Smooth muscle cell (in vitro differentiated cells): ENCODE measurements at regions not wholly inside any gene's neighbourhood (a gene's known extent, or its start where the extent isn't known, plus 50 kb on each side); places are given as distances from the start of the nearest gene placed in this dataset.

Experiments
- DNase-seq: peaks from one replicate; lab custom pipeline; 2025; ENCODE audit not compliant: unreplicated experiment; lab: John Stamatoyannopoulos, UW
- H2AFZ ChIP-seq: fragments of 200-600 bp; sonication (generic); 2 replicates; pipeline ENCODE4 v1.6.0; 2016; ENCODE audit warnings: antibody characterized with exemption, low read depth, mild to moderate bottlenecking
- H3F3A ChIP-seq: fragments of 200-600 bp; sonication (generic); 2 replicates; pipeline ENCODE4 v1.6.0; 2017; ENCODE audit warnings: antibody characterized with exemption, low read depth
- H3K27ac ChIP-seq: fragments of 200-600 bp; sonication (generic); 2 replicates; pipeline ENCODE4 v1.5.1; 2016; ENCODE audit warnings: low read depth, mild to moderate bottlenecking
- H3K27me3 ChIP-seq: fragments of 200-600 bp; sonication (generic); 2 replicates; pipeline ENCODE4 v1.6.1; 2016; ENCODE audit warnings: low read depth, mild to moderate bottlenecking
- H3K36me3 ChIP-seq: fragments of 200-600 bp; sonication (generic); 2 replicates; pipeline ENCODE4 v1.5.1; 2016; ENCODE audit warnings: low read depth
- H3K4me1 ChIP-seq: fragments of 200-600 bp; sonication (generic); 2 replicates; pipeline ENCODE4 v1.5.1; 2016; ENCODE audit warnings: low read depth
- H3K4me2 ChIP-seq: fragments of 200-600 bp; sonication (generic); 2 replicates; pipeline ENCODE4 v1.6.0; 2016; ENCODE audit warnings: mild to moderate bottlenecking
- H3K4me3 ChIP-seq: fragments of 200-600 bp; sonication (generic); 2 replicates; pipeline ENCODE4 v1.5.1; 2016; ENCODE audit warnings: mild to moderate bottlenecking
- H3K79me2 ChIP-seq: fragments of 200-600 bp; sonication (generic); 2 replicates; pipeline ENCODE4 v1.6.0; 2016; ENCODE audit warnings: low read depth, mild to moderate bottlenecking
- H3K9ac ChIP-seq: fragments of 200-600 bp; sonication (generic); 2 replicates; pipeline ENCODE4 v1.6.0; 2016; ENCODE audit warnings: low read depth
- H3K9me3 ChIP-seq: fragments of 200-600 bp; sonication (generic); replicated peaks from 2 replicates; pipeline ENCODE4 v1.5.1; 2016; ENCODE audit warnings: low read depth
- H4K20me1 ChIP-seq: fragments of 200-600 bp; sonication (generic); 2 replicates; pipeline ENCODE4 v1.6.0; 2016; ENCODE audit warnings: low read depth
- WGBS: methylation state at CpG from one replicate; pipeline ENCODE4 v1.1.7; 2016; ENCODE audit warnings: low lambda C conversion rate; 5-methylcytosine and 5-hydroxymethylcytosine counted together
- TF ChIP-seq, protein P1 (sequence below): fragments of 200-600 bp; sonication (generic); IDR thresholded peaks from 2 replicates; pipeline ENCODE4 v1.5.1; 2017; ENCODE audit warnings: borderline replicate concordance, mild to moderate bottlenecking, antibody characterized with exemption; ENCODE audit not compliant: insufficient read depth, poor library complexity, severe bottlenecking

DNA sequence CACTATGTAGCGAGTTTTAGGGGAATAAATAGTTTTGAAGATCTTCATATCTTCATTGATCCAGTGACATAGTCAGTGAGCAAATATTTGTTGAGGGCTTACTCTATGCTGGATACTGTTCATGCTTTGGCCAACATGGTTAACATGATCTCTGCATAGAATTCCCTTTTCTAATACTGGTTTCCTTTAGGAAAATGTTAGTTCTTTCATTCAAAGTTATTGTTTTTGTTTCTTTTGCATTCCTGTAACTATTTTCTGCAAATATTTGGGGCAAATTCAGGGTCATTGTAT is 226.5 kb downstream of the C12orf50 start:
- no peaks in the 10 kb centered on the region for H4K20me1 ChIP-seq
- TF ChIP-seq, protein P1, sequence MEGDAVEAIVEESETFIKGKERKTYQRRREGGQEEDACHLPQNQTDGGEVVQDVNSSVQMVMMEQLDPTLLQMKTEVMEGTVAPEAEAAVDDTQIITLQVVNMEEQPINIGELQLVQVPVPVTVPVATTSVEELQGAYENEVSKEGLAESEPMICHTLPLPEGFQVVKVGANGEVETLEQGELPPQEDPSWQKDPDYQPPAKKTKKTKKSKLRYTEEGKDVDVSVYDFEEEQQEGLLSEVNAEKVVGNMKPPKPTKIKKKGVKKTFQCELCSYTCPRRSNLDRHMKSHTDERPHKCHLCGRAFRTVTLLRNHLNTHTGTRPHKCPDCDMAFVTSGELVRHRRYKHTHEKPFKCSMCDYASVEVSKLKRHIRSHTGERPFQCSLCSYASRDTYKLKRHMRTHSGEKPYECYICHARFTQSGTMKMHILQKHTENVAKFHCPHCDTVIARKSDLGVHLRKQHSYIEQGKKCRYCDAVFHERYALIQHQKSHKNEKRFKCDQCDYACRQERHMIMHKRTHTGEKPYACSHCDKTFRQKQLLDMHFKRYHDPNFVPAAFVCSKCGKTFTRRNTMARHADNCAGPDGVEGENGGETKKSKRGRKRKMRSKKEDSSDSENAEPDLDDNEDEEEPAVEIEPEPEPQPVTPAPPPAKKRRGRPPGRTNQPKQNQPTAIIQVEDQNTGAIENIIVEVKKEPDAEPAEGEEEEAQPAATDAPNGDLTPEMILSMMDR: no peak
- no peak overlapping the region for H2AFZ ChIP-seq
- no peaks in the 10 kb centered on the region for H3K27me3 ChIP-seq
- no peak overlapping the region for H3K4me3 ChIP-seq
- no peaks in the 10 kb centered on the region for H3K4me1 ChIP-seq
- H3F3A ChIP-seq: no peaks in the 10 kb centered on the region
- no peak for DNase-seq
- H3K4me2 ChIP-seq: no peak overlapping the region
- no peaks in the 10 kb centered on the region for H3K9me3 ChIP-seq
- no peak overlapping the region for H3K27ac ChIP-seq
- H3K36me3 ChIP-seq: no peaks in the 10 kb centered on the region
- no peaks in the 10 kb centered on the region for H3K79me2 ChIP-seq
- H3K9ac ChIP-seq: no peak overlapping the region
- 75% methylated on average over 1 of the region's 1 CpG for WGBS

DNA sequence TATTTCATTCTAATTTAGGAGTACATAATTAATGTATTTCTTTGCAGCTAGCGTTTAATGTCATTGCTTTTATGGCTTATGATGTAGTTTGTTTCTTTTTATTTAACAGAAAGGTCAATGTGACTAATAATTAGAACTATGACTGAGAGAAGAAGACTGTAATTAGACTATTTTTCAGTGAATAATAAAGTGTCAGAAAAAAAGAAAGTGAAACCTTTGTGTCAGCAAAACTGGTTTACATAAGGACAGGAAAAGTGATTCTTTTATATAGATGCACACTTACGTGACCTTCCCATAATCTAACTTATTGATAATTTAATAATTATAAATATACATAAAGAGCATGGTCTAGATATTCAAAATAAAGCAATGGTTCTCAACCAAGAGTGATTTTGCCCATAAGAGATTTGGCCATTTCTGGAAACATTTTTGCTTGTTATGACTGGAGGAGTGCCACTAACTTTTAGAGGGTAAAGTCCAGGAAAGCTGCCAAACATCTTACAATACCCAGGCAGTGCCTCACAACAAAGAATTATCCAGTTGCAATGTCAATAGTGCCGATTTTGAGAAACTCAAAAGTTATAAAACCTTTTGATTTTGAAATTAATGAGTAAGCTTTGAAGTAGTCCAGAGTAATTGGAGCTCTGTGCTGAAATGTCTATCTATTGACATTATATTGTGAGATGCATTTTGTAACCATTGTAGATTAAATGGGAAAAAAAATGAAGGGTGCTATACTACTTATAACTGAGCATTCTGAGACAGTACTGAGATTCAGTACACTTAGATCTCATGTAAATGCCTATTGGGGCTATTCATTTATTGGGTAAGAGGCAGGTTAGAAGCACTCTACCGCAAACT is 227.1 kb downstream of the C12orf50 start:
- Histone ChIP-seq H3K9me3 (no peaks in the 10 kb centered on the region), H3K79me2 (no peaks in the 10 kb centered on the region), H3K9ac (no peak overlapping the region), H4K20me1 (no peaks in the 10 kb centered on the region), H3K27me3 (no peaks in the 10 kb centered on the region), H3K4me2 (no peak overlapping the region), H2AFZ (no peak overlapping the region), H3K4me1 (no peaks in the 10 kb centered on the region), H3K27ac (no peak overlapping the region), H3K36me3 (no peaks in the 10 kb centered on the region), H3F3A (no peaks in the 10 kb centered on the region), H3K4me3 (no peak overlapping the region)
- WGBS: 91% methylated on average over 4 of the region's 4 CpGs
- DNase-seq: no peak
- TF ChIP-seq, protein P1: no peak

DNA sequence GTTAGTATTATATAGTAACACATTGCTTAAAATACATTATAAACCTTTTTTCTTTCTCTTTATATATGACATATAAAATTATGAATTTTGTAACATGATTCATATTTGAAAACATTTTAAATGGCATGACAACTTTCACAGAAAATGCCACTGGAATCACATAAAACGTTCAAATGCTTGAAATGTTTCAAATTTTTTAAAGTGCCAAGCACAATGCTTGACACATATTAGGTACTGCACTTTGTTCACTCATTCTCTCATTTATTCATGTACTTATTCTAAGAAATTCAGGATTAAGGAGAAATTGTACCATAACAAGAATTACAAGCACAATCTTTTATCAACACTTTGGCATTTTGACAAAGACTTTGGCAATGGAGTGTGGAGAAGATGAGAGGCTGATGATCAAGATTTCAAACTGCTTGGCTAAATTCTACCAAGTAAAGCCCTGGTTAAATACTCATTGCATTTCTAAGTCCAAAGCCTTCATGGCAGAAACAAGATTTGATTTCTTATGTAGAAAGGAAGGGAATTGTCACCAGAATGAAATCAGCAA is 232.2 kb downstream of the C12orf50 start:
- Histone ChIP-seq H2AFZ (no peak overlapping the region), H3K36me3 (no peaks in the 10 kb centered on the region), H3K9me3 (no peaks in the 10 kb centered on the region), H3K27ac (no peak overlapping the region), H3K4me1 (no peaks in the 10 kb centered on the region), H4K20me1 (no peaks in the 10 kb centered on the region), H3K79me2 (no peaks in the 10 kb centered on the region), H3K4me2 (no peak overlapping the region), H3F3A (no peaks in the 10 kb centered on the region), H3K27me3 (no peaks in the 10 kb centered on the region), H3K9ac (no peak overlapping the region), H3K4me3 (no peak overlapping the region)
- DNase-seq: no peak
- TF ChIP-seq, protein P1: no peak
- 51% methylated on average over 1 of the region's 1 CpG for WGBS

DNA sequence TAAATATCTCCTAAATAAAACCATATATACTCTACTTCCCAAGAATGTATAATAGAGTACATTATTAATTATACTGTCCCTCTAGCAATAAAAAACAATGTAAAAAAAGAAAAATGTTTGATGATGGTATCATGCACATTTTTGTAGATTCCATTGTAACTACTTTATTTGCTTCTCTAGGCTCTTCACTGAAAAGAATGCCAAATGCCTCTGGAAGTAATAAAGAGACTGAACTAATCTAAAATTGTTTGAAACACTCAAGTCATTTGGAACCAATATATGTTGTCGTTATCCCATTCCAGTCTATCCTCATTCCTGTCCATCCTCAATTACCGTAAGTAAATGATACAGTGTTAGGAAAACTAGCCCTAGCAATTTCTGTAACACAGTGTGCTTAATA is 233.6 kb downstream of the C12orf50 start:
- Histone ChIP-seq H3K4me2 (no peak overlapping the region), H3F3A (no peaks in the 10 kb centered on the region), H3K9me3 (no peaks in the 10 kb centered on the region), H2AFZ (no peak overlapping the region), H3K9ac (no peak overlapping the region), H4K20me1 (no peaks in the 10 kb centered on the region), H3K36me3 (no peaks in the 10 kb centered on the region), H3K4me1 (no peaks in the 10 kb centered on the region), H3K27ac (no peak overlapping the region), H3K4me3 (no peak overlapping the region), H3K79me2 (no peaks in the 10 kb centered on the region), H3K27me3 (no peaks in the 10 kb centered on the region)
- 41% methylated on average over 2 of the region's 2 CpGs for WGBS
- TF ChIP-seq, protein P1: no peak
- no peak for DNase-seq
